ENCODE measurements at regions not wholly inside any gene's neighbourhood (a gene's known extent, or its start where the extent isn't known, plus 50 kb on each side); places are given as distances from the start of the nearest gene placed in this dataset.
"Not testable (repeated sequence)": the region's sequence is repeated elsewhere in the genome, so short reads cannot be mapped to it uniquely, and the experiment has no call there.

- Histone ChIP-seq H3K27me3 (replicated peaks; ENCODE audit: control insufficient read depth, insufficient read depth, low read length) (no peaks in the 10 kb centered on the region), H3K36me3 (ENCODE audit: control insufficient read depth, insufficient read depth, low read length) (no peaks in the 10 kb centered on the region), H3K4me3 (replicated peaks; ENCODE audit: low read depth, low read length) (no peak overlapping the region)
- TF ChIP-seq, protein P1, sequence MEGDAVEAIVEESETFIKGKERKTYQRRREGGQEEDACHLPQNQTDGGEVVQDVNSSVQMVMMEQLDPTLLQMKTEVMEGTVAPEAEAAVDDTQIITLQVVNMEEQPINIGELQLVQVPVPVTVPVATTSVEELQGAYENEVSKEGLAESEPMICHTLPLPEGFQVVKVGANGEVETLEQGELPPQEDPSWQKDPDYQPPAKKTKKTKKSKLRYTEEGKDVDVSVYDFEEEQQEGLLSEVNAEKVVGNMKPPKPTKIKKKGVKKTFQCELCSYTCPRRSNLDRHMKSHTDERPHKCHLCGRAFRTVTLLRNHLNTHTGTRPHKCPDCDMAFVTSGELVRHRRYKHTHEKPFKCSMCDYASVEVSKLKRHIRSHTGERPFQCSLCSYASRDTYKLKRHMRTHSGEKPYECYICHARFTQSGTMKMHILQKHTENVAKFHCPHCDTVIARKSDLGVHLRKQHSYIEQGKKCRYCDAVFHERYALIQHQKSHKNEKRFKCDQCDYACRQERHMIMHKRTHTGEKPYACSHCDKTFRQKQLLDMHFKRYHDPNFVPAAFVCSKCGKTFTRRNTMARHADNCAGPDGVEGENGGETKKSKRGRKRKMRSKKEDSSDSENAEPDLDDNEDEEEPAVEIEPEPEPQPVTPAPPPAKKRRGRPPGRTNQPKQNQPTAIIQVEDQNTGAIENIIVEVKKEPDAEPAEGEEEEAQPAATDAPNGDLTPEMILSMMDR (IDR thresholded peaks at IDR 0.05; ENCODE audit: insufficient read depth, low read length, poor library complexity, severe bottlenecking): no peak
- DNase-seq (ENCODE audit: extremely low read depth, insufficient read length): no peak
Measured at GRCh38 chr12:88855301-88855700, 275.0 kb upstream of the KITLG start.

- Histone ChIP-seq H3K4me3 (replicated peaks; ENCODE audit: low read depth, low read length) (no peak overlapping the region), H3K36me3 (ENCODE audit: control insufficient read depth, insufficient read depth, low read length) (no peaks in the 10 kb centered on the region), H3K27me3 (replicated peaks; ENCODE audit: control insufficient read depth, insufficient read depth, low read length) (no peaks in the 10 kb centered on the region)
- DNase-seq (ENCODE audit: extremely low read depth, insufficient read length): no peak
- TF ChIP-seq, protein P1 (IDR thresholded peaks at IDR 0.05; ENCODE audit: insufficient read depth, low read length, poor library complexity, severe bottlenecking): no peak
Measured at GRCh38 chr12:88854260-88854659, 274.0 kb upstream of the KITLG start.

GRCh38 chr12:88847246-88847645 lies 267.0 kb upstream of the KITLG start:
- not testable (repeated sequence) for DNase-seq (ENCODE audit: extremely low read depth, insufficient read length); H3K4me3 ChIP-seq (replicated peaks; ENCODE audit: low read depth, low read length); H3K27me3 ChIP-seq (replicated peaks; ENCODE audit: control insufficient read depth, insufficient read depth, low read length); H3K36me3 ChIP-seq (ENCODE audit: control insufficient read depth, insufficient read depth, low read length)

DNA sequence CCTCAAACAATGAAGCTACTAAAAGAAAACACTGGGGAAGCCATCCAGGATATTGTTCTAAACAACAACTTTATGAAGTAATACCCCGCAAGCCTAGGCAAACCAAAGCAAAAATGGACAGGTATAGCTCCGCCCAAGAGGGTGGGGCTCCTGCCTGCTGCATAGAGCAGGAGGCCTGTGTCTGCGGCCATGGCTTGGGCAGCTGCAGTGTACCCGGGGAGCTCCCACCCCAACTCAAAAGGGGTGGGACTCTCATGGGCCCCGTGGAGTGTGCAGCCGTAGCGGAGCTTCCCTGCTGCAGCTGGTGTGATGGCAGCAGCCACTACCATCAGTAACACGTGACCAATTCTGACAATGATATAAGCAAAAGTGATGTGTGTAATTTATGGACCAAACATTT lies 264.2 kb upstream of the KITLG start:
- Histone ChIP-seq H3K4me3 (replicated peaks; ENCODE audit: low read depth, low read length) (no peak overlapping the region), H3K27me3 (replicated peaks; ENCODE audit: control insufficient read depth, insufficient read depth, low read length) (no peaks in the 10 kb centered on the region), H3K36me3 (ENCODE audit: control insufficient read depth, insufficient read depth, low read length) (no peaks in the 10 kb centered on the region)
- TF ChIP-seq, protein P1 (IDR thresholded peaks at IDR 0.05; ENCODE audit: insufficient read depth, low read length, poor library complexity, severe bottlenecking): no peak
- DNase-seq (ENCODE audit: extremely low read depth, insufficient read length): no peak

GRCh38 chr12:88842314-88842713 lies 262.0 kb upstream of the KITLG start:
- H3K4me3 ChIP-seq (replicated peaks; ENCODE audit: low read depth, low read length): no peak overlapping the region
- H3K36me3 ChIP-seq (ENCODE audit: control insufficient read depth, insufficient read depth, low read length): no peaks in the 10 kb centered on the region
- H3K27me3 ChIP-seq (replicated peaks; ENCODE audit: control insufficient read depth, insufficient read depth, low read length): no peaks in the 10 kb centered on the region
- TF ChIP-seq, protein P1 (IDR thresholded peaks at IDR 0.05; ENCODE audit: insufficient read depth, low read length, poor library complexity, severe bottlenecking): no peak
- no peak for DNase-seq (ENCODE audit: extremely low read depth, insufficient read length)

DNA sequence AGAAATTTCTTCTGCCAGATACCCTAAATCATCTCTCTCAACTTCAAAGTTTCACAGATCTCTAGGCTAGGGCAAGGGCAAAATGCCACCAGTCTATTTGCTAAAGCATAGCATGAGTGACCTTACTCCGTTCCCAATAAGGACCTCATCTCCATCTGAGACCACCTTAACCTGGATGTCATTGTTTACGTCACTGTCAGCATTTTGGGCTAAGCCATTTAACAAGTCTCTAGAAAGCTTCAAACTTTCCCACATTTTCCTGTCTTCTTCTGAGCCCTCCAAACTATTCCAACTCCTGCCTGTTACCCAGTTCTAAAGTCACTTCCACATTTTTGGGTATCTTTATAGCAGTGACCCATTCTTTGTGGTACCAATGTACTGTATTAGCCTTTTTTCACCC lies 259.2 kb upstream of the KITLG start:
- H3K27me3 ChIP-seq (replicated peaks; ENCODE audit: control insufficient read depth, insufficient read depth, low read length): no peaks in the 10 kb centered on the region

More for the DNA sequence above, 259.2 kb upstream of the KITLG start:
- no peak for DNase-seq (ENCODE audit: extremely low read depth, insufficient read length)
- H3K4me3 ChIP-seq (replicated peaks; ENCODE audit: low read depth, low read length): no peak overlapping the region
- TF ChIP-seq, protein P1 (IDR thresholded peaks at IDR 0.05; ENCODE audit: insufficient read depth, low read length, poor library complexity, severe bottlenecking): no peak
- H3K36me3 ChIP-seq (ENCODE audit: control insufficient read depth, insufficient read depth, low read length): no peaks in the 10 kb centered on the region

All from GM06990 (cell line).